NCI-H187 treated with DMSO at 0.1 percent for 48 hours (cell line): ENCODE measurements at regions not wholly inside any gene's neighbourhood (a gene's known extent, or its start where the extent isn't known, plus 50 kb on each side); places are given as distances from the start of the nearest gene placed in this dataset.
"Not testable (repeated sequence)": the region's sequence is repeated elsewhere in the genome, so short reads cannot be mapped to it uniquely, and the experiment has no call there.

Experiments used
- DNase-seq: peaks from one replicate; lab custom pipeline; 2025; lab: John Stamatoyannopoulos, UW

DNA sequence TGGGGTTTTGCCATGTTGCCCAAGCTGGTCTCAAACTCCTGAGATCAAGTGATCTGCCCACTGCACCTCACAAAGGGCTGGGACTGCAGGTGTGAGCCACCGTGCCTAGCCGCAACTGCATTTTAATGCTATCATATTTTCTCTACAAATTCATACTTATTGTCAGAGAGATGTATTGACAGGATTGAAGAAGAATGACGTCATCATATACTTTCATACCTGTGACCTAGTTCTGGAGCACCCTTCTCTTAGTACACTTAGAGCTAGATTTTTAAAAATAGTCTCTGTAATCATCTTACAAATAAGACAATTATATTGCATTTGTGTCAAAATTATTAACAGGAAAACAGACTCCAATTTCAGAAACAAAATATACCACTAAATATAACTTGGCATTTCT lies 242.8 kb upstream of the PDZRN3 start:
- DNase-seq, result no peak

DNA sequence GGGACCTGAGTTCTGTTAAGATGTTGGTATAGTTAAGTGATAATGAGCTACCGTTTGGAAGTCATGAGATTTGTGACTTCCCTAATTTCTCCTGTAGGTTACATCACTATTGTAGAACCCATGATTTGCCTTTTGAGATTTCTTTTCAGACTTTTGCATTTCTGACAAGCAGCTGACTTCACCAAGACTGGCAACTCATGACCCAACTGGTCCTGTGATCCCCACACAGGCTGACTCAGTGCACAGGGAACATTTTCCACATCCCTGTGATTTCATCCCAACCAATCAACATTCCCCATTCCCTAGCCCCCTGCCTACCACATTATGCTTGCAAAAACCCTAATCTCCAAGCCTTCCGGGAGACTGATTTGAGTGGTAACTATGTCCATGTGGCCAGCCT lies 242.1 kb upstream of the PDZRN3 start:
- no peak for DNase-seq

DNA sequence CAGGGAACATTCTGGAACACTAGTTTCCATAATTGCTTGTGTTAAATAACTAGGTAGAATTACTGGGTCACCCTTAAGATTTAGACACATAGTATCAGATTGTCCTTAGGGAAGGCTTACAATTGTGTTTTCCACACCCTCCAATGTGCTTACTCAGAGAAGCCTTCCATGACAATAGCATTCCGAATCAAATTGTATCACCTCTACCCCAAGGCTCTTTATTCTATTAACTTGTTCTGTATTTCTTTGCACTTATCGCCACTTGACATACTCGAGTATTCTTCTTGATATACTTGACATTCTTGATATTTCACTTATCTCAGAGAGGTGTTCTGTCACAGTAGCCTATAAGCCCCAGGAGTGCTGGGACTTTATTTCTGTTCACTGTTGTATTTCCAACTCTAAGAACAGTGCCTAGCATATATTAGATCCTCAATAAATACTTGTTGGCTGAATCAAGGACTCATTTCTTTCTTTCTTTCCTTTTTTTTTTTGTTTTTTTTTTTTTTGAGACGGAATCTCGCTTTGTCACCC lies 238.9 kb upstream of the PDZRN3 start:
- DNase-seq, result no peak

- DNase-seq, result no peak
Observed at GRCh38 chr3:73855813-73856212, 231.1 kb upstream of the PDZRN3 start.

- DNase-seq, result no peak
Observed at GRCh38 chr3:73848173-73848906, 223.6 kb upstream of the PDZRN3 start.

GRCh38 chr3:73846951-73847350 lies 222.2 kb upstream of the PDZRN3 start:
- no peak for DNase-seq

GRCh38 chr3:73839032-73839431 lies 214.3 kb upstream of the PDZRN3 start:
- no peak for DNase-seq

GRCh38 chr3:73835945-73836344 lies 211.2 kb upstream of the PDZRN3 start:
- no peak for DNase-seq

DNA sequence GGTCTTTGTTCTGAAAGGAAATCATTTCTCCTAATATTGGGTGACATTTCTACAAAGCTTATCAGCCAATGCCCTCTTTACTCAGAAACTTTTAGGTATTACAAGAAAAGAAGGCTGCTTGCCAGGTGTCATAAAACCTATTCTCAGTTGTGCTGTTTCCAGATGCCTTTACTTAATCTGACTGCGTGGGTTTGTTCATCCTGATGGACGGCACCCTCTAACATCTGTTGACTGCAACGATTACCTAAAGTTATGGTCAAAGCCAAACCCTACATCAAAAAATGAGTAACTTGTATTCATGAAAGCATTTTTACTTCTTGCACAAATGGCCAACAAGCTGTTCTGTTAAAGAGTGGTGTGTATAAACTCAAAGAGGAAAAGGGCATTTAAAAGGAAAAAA lies 207.7 kb upstream of the PDZRN3 start:
- no peak for DNase-seq

DNA sequence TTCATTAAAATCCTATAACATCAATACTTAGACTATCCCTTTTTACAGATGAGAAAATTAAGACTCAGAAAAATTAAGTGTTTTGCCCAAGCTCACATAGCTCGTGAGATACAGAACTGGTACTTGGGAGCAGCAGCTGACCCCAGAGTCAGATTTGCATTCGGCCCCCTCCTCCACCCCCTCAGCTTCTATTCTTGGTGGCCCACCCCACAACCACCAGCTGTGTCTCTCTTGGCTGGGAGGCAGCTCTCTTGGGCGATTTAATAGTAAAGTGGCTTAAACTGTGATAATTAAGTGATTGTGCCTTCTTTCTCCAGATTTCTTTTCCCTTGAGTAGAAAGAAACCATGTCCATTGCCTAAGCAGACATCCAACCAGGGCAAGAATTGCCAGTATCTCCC lies 203.6 kb upstream of the PDZRN3 start:
- DNase-seq, result no peak

GRCh38 chr3:73827725-73828211 lies 203.0 kb upstream of the PDZRN3 start:
- no peak for DNase-seq

- no peak for DNase-seq
Observed at GRCh38 chr3:73827204-73827603, 202.5 kb upstream of the PDZRN3 start.

GRCh38 chr3:73820896-73821295 lies 196.2 kb upstream of the PDZRN3 start:
- DNase-seq, result not testable (repeated sequence)

DNA sequence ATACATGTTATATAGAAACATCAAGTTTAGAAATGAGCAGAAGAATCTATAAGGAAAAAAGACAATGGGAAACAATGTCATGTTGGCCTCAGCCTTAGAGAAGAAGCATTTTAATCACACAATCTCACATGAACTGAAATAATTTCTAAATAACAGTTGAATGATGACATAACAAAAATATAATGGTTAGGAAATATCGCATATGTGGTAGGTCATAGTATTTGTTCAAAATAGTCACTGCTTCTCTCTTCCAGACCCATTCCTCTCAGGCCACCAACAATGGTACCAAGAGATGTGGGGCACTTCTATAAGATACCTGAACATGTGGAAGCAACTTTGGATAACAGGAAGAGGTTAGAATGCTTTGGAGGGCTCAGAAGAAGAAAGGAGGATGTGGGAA lies 195.7 kb upstream of the PDZRN3 start:
- no peak for DNase-seq

- no peak for DNase-seq
Observed at GRCh38 chr3:73815966-73816365, 191.2 kb upstream of the PDZRN3 start.

DNA sequence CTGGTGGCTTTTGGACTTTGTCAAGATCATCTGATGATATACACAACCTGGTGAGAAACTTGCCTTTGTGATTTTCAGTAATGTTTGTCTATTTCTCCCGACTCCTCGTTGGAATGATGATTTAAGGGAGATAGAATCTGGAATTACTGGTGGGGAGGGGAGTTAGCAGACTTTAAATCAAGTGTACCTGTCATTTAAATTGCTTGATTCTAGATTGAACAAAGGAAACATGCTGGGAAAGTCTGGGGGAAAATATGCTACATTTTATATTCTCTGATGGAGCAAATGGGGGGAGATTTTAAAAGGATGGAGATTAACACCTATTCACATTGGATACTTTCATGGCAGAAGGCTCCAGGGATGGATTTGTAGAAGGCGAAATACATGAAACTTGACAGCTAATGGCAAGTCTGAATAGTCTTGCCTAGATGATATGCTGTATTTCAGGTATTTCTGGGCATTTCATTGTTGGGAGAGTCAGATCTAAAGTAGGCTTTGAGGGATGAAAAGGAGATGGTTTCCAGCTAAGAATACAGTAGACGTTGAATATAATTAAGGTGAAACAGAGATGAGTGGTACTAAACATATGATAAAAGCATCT lies 189.1 kb upstream of the PDZRN3 start:
- DNase-seq, result no peak

GRCh38 chr3:73813291-73813690 lies 188.6 kb upstream of the PDZRN3 start:
- DNase-seq, result no peak

- DNase-seq, result no peak
Observed at GRCh38 chr3:73812054-73812453, 187.3 kb upstream of the PDZRN3 start.

- DNase-seq, result no peak
Observed at GRCh38 chr3:73808862-73809509, 184.2 kb upstream of the PDZRN3 start.

GRCh38 chr3:73805435-73805834 lies 180.7 kb upstream of the PDZRN3 start:
- no peak for DNase-seq

- no peak for DNase-seq
Observed at GRCh38 chr3:73804204-73804603, 179.5 kb upstream of the PDZRN3 start.

DNA sequence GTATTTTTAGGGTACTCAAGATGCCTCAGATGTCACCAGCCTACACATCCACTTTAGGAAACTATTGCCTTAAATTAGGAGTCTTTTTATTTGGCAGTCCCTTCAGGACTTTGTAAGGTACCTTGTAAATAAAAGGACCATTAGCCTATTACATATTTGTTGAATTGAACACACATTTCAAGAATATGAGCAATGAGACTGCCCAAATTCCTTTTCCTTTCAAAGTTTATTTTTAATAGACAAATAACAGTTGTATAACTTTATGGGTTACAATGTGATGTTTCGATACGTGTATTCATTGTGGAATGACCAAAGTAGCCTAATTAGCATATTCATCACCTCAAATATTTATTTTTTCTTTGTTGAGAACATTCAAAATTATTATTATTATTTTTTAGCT lies 176.7 kb upstream of the PDZRN3 start:
- DNase-seq, result no peak

DNA sequence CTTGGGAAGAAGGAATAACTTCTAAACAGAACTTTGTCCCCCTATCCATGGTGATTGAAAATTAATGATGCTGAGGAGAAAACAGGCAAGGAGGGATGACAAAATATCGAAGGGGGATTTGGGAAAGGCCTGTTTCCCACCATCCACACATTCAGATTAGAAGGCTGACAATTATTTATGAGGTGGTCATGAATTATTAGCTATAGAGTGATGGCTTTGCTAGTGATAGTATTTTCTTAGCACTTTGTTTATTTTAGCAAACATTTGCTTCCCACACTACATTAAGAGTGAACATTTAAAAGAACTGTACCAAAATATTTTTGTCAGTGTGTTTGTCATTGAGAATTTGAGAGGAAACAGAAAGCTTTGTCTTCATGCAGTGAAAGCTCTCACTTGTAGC lies 172.6 kb upstream of the PDZRN3 start:
- no peak for DNase-seq
